ENCODE measurements at regions not wholly inside any gene's neighbourhood (a gene's known extent, or its start where the extent isn't known, plus 50 kb on each side); places are given as distances from the start of the nearest gene placed in this dataset.
"Not testable (repeated sequence)": the region's sequence is repeated elsewhere in the genome, so short reads cannot be mapped to it uniquely, and the experiment has no call there.

DNA sequence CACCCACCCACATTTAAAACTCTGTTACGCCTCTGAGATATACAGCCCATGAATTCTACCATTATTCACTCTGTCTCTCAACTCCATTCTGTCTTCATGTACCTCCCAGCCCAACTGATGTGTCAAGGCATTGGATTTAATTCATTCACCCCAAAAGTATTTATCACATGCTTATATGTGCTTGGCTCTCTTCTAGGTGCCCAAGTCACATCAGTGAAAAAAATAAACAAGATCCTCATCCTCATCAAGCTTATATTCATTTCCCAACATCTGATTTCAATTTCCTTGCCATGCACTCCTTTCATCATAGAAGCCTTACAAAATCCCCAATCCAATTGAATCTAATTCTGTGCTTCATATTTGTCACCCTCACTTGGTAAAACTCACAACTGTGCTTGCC is 967.6 kb downstream of the LTN1 start:
- Histone ChIP-seq H3K27me3 (no peaks in the 10 kb centered on the region), H3K9me3 (no peaks in the 10 kb centered on the region), H3K27ac (no peak overlapping the region), H3K36me3 (replicated peaks in 1 of 2; ENCODE audit: insufficient read depth in 1 of 2, low read depth in 2 of 2) (no peaks in the 10 kb centered on the region), H3K4me1 (no peaks in the 10 kb centered on the region), H3K4me3 (no peak overlapping the region)
- intact Hi-C loops (cut with DNase I), result no loop called here
- no peak for DNase-seq
- no peak for ATAC-seq
- TF ChIP-seq, protein P1, sequence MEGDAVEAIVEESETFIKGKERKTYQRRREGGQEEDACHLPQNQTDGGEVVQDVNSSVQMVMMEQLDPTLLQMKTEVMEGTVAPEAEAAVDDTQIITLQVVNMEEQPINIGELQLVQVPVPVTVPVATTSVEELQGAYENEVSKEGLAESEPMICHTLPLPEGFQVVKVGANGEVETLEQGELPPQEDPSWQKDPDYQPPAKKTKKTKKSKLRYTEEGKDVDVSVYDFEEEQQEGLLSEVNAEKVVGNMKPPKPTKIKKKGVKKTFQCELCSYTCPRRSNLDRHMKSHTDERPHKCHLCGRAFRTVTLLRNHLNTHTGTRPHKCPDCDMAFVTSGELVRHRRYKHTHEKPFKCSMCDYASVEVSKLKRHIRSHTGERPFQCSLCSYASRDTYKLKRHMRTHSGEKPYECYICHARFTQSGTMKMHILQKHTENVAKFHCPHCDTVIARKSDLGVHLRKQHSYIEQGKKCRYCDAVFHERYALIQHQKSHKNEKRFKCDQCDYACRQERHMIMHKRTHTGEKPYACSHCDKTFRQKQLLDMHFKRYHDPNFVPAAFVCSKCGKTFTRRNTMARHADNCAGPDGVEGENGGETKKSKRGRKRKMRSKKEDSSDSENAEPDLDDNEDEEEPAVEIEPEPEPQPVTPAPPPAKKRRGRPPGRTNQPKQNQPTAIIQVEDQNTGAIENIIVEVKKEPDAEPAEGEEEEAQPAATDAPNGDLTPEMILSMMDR (IDR thresholded peaks at IDR 0.05), result no peak
- TF ChIP-seq POLR2A (IDR thresholded peaks at IDR 0.05), result no peak
- WGBS, 2 donors, result 86 to 92% methylated on average over 1 of the region's 1 CpG

DNA sequence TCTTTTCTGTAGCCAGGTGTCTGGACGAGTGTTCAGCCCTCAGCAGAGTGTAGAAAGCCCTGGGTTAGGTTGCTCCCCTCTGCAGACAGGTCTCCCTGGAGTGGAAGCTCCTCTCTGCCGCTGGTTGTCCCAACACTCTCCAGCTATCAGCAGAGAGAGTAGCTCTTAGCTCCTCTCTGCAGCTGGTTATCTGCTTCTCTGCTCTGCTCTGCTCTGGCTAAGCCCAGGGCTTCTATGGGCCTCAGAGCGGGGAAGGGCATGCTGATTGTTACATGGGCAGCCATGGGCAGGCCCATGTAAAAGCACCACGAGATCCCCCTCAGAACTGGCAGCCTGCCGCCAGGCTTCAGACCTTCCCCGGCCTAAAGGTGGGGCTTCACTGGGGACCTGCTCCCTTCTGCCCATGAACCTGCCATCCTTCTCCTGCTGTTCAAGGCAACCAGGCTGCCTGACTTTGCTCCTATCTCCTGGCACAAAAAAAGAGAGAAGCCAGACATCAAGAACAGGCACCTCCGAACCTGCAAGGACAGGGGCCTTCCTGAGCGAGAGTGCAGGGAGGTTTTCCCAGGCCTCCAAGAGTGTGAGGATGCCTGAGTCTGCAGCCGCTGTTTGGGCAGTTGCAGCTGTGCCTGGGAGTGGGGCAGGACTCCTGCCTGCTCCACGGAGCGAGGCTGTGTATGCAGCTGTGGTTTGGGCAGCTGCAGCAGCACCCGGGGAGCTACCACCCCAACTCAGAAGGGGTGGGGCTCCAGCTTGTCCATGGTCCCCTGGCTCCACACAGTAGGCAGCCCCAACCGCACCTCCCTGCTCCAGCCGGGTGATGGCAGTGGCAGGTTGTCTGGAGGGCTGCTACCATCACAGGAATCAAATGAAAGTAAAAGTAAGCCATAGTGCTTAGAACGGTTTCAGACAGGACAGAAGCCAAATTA is 973.7 kb downstream of the LTN1 start:
- Histone ChIP-seq H3K36me3 (replicated peaks in 1 of 2; ENCODE audit: insufficient read depth in 1 of 2, low read depth in 2 of 2) (no peaks in the 10 kb centered on the region), H3K27ac (no peak overlapping the region), H3K9me3 (no peaks in the 10 kb centered on the region), H3K27me3 (no peaks in the 10 kb centered on the region), H3K4me1 (no peaks in the 10 kb centered on the region), H3K4me3 (no peak overlapping the region)
- ATAC-seq (peak; percentile 87), DNase-seq (peak; percentile 43 to 62 (median 50))
- intact Hi-C loops (cut with DNase I), result no loop called here
- WGBS, 2 donors, result 52 to 71% methylated on average over 7 to 15 of the region's 15 CpGs
- TF ChIP-seq, protein P1 (IDR thresholded peaks at IDR 0.05), result peak in 5 of 7 experiments; percentile 16 to 64 (median 46)
- TF ChIP-seq POLR2A (IDR thresholded peaks at IDR 0.05), result no peak

DNA sequence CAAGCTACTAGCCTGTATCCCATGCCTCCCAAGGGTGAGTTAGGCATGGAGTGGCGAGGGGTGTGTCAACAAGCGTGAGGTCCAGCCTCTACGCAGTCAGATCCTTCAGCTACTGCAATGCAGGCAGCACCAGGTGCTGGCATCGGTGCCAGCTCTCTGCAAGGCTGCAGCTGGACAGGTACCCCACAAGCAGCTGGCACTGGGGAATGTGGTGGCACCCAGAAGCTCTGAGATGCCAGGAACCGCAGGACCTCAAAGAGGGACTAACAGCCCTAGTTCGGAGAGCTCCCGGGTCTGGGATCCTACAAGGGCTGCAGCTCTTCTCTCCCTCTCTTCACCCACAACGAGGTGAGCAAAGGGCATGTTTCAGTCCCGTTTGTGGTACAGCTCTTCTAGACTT is 974.5 kb downstream of the LTN1 start:
- H3K4me3 ChIP-seq, result no peak overlapping the region
- DNase-seq, result no peak
- no peaks in the 10 kb centered on the region for H3K36me3 ChIP-seq (replicated peaks in 1 of 2; ENCODE audit: insufficient read depth in 1 of 2, low read depth in 2 of 2)
- TF ChIP-seq, protein P1 (IDR thresholded peaks at IDR 0.05), result no peak
- no peak for TF ChIP-seq POLR2A (IDR thresholded peaks at IDR 0.05)
- H3K27ac ChIP-seq, result no peak overlapping the region
- no peak for ATAC-seq
- intact Hi-C loops (cut with DNase I), result no loop called here
- H3K9me3 ChIP-seq, result no peaks in the 10 kb centered on the region
- no peaks in the 10 kb centered on the region for H3K27me3 ChIP-seq
- 80 to 85% methylated on average over 6 to 9 of the region's 9 CpGs for WGBS, 2 donors
- H3K4me1 ChIP-seq, result peaks cover 3% of the 10 kb centered on the region

DNA sequence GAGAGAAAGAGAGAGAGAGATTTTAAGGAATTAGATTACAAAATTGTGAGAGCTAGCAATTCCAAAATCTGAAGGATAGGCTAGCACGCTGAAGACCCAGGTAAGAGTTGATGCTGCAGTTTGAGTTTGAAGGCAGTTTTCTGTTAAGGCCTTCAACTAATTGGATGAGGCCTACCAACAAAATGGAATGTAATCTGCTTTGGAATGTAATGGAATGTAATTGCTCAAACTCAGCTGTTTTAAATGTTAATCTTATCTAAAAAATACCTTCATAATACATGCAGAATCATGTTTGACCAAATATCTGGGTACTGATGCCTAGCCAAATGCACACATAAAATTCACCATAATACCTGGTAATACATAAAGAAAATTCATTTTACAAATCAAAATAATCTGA is 976.1 kb downstream of the LTN1 start:
- Histone ChIP-seq H3K4me1 (peaks cover 4% of the 10 kb centered on the region), H3K27me3 (no peaks in the 10 kb centered on the region), H3K4me3 (no peak overlapping the region), H3K9me3 (no peaks in the 10 kb centered on the region), H3K27ac (no peak overlapping the region), H3K36me3 (replicated peaks in 1 of 2; ENCODE audit: insufficient read depth in 1 of 2, low read depth in 2 of 2) (no peaks in the 10 kb centered on the region)
- intact Hi-C loops (cut with DNase I), result no loop called here
- no peak for TF ChIP-seq POLR2A (IDR thresholded peaks at IDR 0.05)
- TF ChIP-seq, protein P1 (IDR thresholded peaks at IDR 0.05), result no peak
- ATAC-seq (no peak), DNase-seq (no peak)
- WGBS, 2 donors, result 75 to 82% methylated on average over 1 of the region's 1 CpG

DNA sequence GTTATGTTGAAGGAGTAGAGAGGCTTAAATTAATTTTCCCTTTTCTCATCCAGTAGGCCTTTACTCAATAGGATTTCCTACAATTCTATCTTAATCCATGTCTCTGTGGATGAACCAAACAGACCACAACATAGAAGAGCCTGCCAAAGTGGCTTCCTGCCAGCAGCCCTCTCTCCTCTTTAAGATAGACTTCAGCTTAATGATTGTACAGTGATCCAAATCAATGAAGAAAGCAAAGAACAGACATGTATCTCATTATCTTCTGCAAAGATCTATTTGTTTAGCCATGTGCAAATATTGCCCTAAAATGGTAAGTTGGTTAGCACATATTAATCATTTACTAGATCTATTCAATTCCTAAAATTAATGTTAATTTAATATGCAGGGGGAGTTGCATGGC is 979.6 kb downstream of the LTN1 start:
- H3K4me3 ChIP-seq; H3K9me3 ChIP-seq; H3K36me3 ChIP-seq (replicated peaks in 1 of 2; ENCODE audit: insufficient read depth in 1 of 2, low read depth in 2 of 2); H3K27ac ChIP-seq; H3K4me1 ChIP-seq; DNase-seq; ATAC-seq; H3K27me3 ChIP-seq; intact Hi-C loops (cut with DNase I): not testable (repeated sequence)

DNA sequence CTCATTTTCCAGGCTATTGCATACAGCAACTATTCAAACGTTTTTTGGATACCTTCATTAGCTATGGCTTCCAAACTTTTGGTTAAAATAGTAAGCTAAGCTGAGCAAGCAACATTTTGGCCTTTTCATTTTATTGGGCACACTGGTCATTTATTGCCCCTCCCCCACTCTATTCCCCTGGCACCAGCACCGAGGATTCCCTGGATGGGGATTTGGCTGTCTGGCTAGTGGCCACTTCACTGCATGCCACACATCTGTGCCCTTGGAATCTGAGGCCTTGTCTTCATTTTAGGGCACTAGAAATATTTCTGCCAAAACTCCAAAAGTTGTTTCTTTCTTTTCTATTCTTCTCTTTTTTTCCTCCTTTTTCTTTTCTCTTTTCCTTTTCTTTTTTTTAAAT is 980.7 kb downstream of the LTN1 start:
- DNase-seq; H3K27me3 ChIP-seq; intact Hi-C loops (cut with DNase I); ATAC-seq; H3K4me3 ChIP-seq; H3K4me1 ChIP-seq; H3K36me3 ChIP-seq (replicated peaks in 1 of 2; ENCODE audit: insufficient read depth in 1 of 2, low read depth in 2 of 2); H3K27ac ChIP-seq; H3K9me3 ChIP-seq: not testable (repeated sequence)
- 5 to 21% methylated on average over 1 of the region's 2 CpGs for WGBS, 2 donors

DNA sequence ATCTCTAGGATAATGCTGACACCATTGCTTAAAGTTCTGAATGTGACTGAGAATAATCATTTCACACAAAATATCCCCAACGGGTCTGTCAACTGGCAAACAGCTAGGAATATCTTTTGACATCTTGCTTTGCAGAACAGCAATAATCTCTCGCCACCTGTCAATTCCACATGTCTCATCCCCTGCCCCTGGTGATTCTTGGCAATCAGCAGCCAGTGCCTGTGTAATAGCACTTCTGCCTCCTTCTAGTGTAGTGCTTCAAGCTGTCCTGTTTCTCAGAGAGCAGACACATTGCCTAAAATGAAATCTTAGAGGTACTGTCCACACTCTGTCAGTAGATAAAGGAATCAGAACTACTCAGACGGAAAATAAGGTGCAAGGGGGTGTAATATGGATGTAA is 984.4 kb downstream of the LTN1 start:
- not testable (repeated sequence) for H3K4me3 ChIP-seq

DNA sequence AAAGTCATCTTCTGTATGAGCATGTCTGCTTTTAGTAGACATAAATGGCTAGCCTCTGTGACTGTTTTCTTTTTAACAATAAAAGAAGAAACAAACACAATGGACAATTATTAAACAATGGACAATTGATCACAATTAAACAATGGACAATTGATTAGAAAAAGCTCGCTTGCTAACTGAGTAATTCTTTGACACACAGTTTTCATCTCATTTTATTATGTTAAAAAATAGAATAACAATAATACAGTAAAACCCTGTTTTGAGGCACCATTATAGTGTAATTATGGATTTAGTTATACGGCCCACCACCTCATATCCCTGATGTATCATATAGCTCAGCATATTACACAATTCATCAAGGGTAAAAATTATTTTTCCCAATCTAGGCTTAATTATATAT is 989.0 kb downstream of the LTN1 start:
- H3K4me3 ChIP-seq; DNase-seq; H3K27ac ChIP-seq; H3K27me3 ChIP-seq; ATAC-seq; H3K4me1 ChIP-seq; H3K9me3 ChIP-seq; intact Hi-C loops (cut with DNase I); H3K36me3 ChIP-seq (replicated peaks in 1 of 2; ENCODE audit: insufficient read depth in 1 of 2, low read depth in 2 of 2): not testable (repeated sequence)
- 90 to 92% methylated on average over 2 of the region's 2 CpGs for WGBS, 2 donors

More for the DNA sequence above, 984.4 kb downstream of the LTN1 start:
- 43 to 56% methylated on average over 3 of the region's 3 CpGs for WGBS, 2 donors
- H3K27me3 ChIP-seq; H3K4me1 ChIP-seq; H3K27ac ChIP-seq; H3K36me3 ChIP-seq (replicated peaks in 1 of 2; ENCODE audit: insufficient read depth in 1 of 2, low read depth in 2 of 2); H3K9me3 ChIP-seq; ATAC-seq; DNase-seq; intact Hi-C loops (cut with DNase I): not testable (repeated sequence)
